Caki2 (cell line): ENCODE measurements at regions not wholly inside any gene's neighbourhood (a gene's known extent, or its start where the extent isn't known, plus 50 kb on each side); places are given as distances from the start of the nearest gene placed in this dataset.
"Not testable (repeated sequence)": the region's sequence is repeated elsewhere in the genome, so short reads cannot be mapped to it uniquely, and the experiment has no call there.

ENCODE experiments used
- DNase-seq: peaks from one replicate; pipeline ENCODE4 v3.0.0-alpha.2; 2015; ENCODE audit warnings: low read depth
- in situ Hi-C: cut with HindIII; loops from 2 replicates; pipeline ENCODE4 v1.10.0; 2016; ENCODE audit warnings: low sequenced_read_pairs, low pct_unique_long_range_greater_than_20kb, mixed read lengths

- no peak for DNase-seq
- in situ Hi-C loops = no loop called here
These were observed 80.0 kb downstream of the SHOX2 start for GRCh38 chr3:158026236-158026635.

GRCh38 chr3:158019897-158020296 lies 86.3 kb downstream of the SHOX2 start:
- DNase-seq, in situ Hi-C loops: not testable (repeated sequence)

GRCh38 chr3:158018462-158018861 lies 87.8 kb downstream of the SHOX2 start:
- in situ Hi-C loops = no loop called here

GRCh38 chr3:158012901-158013300 lies 93.3 kb downstream of the SHOX2 start:
- in situ Hi-C loops = no loop called here
- DNase-seq = no peak

More at GRCh38 chr3:158018462-158018861, 87.8 kb downstream of the SHOX2 start:
- DNase-seq = no peak

- in situ Hi-C loops = no loop called here
- DNase-seq = no peak
These were observed 100.7 kb downstream of the SHOX2 start for GRCh38 chr3:158005391-158006100.

GRCh38 chr3:157999246-157999645 lies 107.0 kb downstream of the SHOX2 start:
- no peak for DNase-seq
- in situ Hi-C loops = no loop called here

GRCh38 chr3:157982359-157982758 lies 123.9 kb downstream of the SHOX2 start:
- no peak for DNase-seq
- in situ Hi-C loops = no loop called here

GRCh38 chr3:157981819-157982218 lies 124.4 kb downstream of the SHOX2 start:
- in situ Hi-C loops = no loop called here
- peak; percentile 17 for DNase-seq

- in situ Hi-C loops = no loop called here
- DNase-seq = no peak
These were observed 127.2 kb downstream of the SHOX2 start for GRCh38 chr3:157979022-157979421.

- no peak for DNase-seq
- in situ Hi-C loops = no loop called here
These were observed 144.6 kb downstream of the SHOX2 start for GRCh38 chr3:157961665-157962064.

- DNase-seq = no peak
These were observed 147.8 kb downstream of the SHOX2 start for GRCh38 chr3:157958457-157958856.

GRCh38 chr3:157956850-157957249 lies 149.4 kb downstream of the SHOX2 start:
- no peak for DNase-seq
- in situ Hi-C loops = no loop called here

More at GRCh38 chr3:157958457-157958856, 147.8 kb downstream of the SHOX2 start:
- in situ Hi-C loops = no loop called here

GRCh38 chr3:157956176-157956575 lies 150.0 kb downstream of the SHOX2 start:
- in situ Hi-C loops = no loop called here
- no peak for DNase-seq

- in situ Hi-C loops = no loop called here
- no peak for DNase-seq
These were observed 152.7 kb downstream of the SHOX2 start for GRCh38 chr3:157953565-157953964.

- in situ Hi-C loops = no loop called here
- no peak for DNase-seq
These were observed 157.4 kb downstream of the SHOX2 start for GRCh38 chr3:157948605-157949383.

- in situ Hi-C loops = no loop called here
- DNase-seq = no peak
These were observed 167.1 kb downstream of the SHOX2 start for GRCh38 chr3:157939166-157939565.

GRCh38 chr3:157938154-157938779 lies 168.0 kb downstream of the SHOX2 start:
- DNase-seq = no peak
- in situ Hi-C loops = no loop called here

GRCh38 chr3:157931517-157931916 lies 174.7 kb downstream of the SHOX2 start:
- in situ Hi-C loops = no loop called here
- DNase-seq = no peak
